Kidney epithelial cell (primary cell): ENCODE measurements at regions not wholly inside any gene's neighbourhood (a gene's known extent, or its start where the extent isn't known, plus 50 kb on each side); places are given as distances from the start of the nearest gene placed in this dataset.
A peak's percentile ranks its signal among the peaks of the same experiment; 100 is the strongest.

ENCODE experiments used
- DNase-seq: peaks from one replicate; pipeline ENCODE4 v3.0.0-alpha.2; 2010; ENCODE audit warnings: low read depth
- H3K27me3 ChIP-seq: 2 replicates; pipeline ENCODE4 v1.6.0; 2011; ENCODE audit warnings: low read length; ENCODE audit not compliant: control insufficient read depth, insufficient read depth
- H3K36me3 ChIP-seq: 2 replicates; pipeline ENCODE4 v1.5.1; 2011; ENCODE audit warnings: low read length; ENCODE audit not compliant: control insufficient read depth, insufficient read depth
- H3K4me3 ChIP-seq: 2 replicates; pipeline ENCODE4 v1.5.1; 2011; ENCODE audit warnings: low read depth, mild to moderate bottlenecking, control low read depth, low read length
- TF ChIP-seq, protein P1 (sequence below): IDR thresholded peaks from 2 replicates; pipeline ENCODE4 v1.5.1; 2011; ENCODE audit warnings: mild to moderate bottlenecking, moderate library complexity, low read length, control low read depth, inconsistent platforms; ENCODE audit not compliant: insufficient read depth, poor library complexity, severe bottlenecking

DNA sequence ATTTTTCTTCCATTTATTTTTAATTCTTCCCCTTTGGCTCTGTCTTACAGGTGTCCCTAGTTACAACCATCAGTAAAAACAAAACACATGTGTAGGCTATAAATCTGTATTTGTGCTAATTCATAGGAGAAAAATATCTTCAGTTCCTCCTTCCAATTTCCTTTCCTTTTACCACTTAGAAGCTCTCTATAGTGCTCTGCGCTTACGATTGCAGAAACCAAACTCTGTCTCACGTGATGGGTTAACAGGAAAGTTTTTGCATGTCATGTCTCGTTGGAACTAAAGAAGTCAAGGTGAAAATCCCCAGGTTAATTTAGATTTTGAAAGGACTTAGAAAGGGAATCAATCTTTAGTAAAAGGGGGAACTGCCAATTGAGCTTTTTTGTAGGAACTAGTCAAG is 1390.5 kb upstream of the ZEB2 start:
- TF ChIP-seq, protein P1, sequence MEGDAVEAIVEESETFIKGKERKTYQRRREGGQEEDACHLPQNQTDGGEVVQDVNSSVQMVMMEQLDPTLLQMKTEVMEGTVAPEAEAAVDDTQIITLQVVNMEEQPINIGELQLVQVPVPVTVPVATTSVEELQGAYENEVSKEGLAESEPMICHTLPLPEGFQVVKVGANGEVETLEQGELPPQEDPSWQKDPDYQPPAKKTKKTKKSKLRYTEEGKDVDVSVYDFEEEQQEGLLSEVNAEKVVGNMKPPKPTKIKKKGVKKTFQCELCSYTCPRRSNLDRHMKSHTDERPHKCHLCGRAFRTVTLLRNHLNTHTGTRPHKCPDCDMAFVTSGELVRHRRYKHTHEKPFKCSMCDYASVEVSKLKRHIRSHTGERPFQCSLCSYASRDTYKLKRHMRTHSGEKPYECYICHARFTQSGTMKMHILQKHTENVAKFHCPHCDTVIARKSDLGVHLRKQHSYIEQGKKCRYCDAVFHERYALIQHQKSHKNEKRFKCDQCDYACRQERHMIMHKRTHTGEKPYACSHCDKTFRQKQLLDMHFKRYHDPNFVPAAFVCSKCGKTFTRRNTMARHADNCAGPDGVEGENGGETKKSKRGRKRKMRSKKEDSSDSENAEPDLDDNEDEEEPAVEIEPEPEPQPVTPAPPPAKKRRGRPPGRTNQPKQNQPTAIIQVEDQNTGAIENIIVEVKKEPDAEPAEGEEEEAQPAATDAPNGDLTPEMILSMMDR = no peak
- Histone ChIP-seq H3K36me3 (no peaks in the 10 kb centered on the region), H3K27me3 (no peaks in the 10 kb centered on the region), H3K4me3 (no peak overlapping the region)
- no peak for DNase-seq

DNA sequence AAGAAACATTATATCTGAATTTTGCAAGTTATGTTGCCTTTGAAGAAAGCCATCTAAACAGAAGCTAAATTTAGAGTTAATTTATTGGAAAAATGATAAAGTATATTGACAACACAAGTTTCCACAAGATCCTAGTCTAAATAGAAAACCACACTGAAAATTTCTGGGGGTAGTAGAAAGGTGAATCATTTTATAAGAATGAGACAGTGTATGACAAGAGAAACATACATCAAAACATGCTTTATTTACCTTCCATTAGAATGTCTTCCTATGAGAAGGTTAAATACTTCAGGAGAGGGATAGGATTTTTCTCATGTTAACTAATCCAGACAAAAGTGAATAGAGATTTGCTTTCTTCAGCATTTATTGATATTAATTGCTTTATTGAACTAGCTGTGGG is 1389.8 kb upstream of the ZEB2 start:
- DNase-seq = no peak
- H3K27me3 ChIP-seq = no peaks in the 10 kb centered on the region
- H3K36me3 ChIP-seq = no peaks in the 10 kb centered on the region
- TF ChIP-seq, protein P1 = no peak
- no peak overlapping the region for H3K4me3 ChIP-seq

DNA sequence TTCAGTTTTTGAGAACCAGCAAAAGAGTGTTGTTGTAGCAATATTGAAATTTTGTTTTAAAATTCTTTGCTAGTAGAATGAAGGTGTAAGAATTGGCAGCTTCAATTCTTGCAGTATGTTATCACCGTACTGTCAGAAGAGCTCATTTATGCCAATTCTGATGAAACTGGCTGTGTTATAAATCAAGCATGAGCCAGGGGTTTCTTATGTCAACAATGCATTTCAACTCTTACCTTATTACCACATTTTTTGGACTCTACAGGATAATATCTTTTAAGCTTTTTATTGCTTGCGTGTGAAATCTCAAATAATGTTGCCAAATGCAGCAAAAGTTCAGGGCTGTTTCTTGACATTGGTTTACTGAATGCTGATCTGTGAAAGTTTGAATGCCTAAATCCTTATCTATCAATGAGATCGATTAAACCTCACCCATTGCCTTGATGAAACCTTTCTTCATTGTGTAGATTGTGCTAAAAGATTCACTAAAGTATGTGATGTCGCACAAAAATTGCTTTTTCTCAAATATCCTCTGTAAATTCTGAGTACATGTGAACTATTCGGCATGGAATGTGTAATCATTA is 1389.3 kb upstream of the ZEB2 start:
- no peaks in the 10 kb centered on the region for H3K27me3 ChIP-seq
- no peaks in the 10 kb centered on the region for H3K36me3 ChIP-seq
- no peak for DNase-seq
- TF ChIP-seq, protein P1 = no peak
- H3K4me3 ChIP-seq = no peak overlapping the region

DNA sequence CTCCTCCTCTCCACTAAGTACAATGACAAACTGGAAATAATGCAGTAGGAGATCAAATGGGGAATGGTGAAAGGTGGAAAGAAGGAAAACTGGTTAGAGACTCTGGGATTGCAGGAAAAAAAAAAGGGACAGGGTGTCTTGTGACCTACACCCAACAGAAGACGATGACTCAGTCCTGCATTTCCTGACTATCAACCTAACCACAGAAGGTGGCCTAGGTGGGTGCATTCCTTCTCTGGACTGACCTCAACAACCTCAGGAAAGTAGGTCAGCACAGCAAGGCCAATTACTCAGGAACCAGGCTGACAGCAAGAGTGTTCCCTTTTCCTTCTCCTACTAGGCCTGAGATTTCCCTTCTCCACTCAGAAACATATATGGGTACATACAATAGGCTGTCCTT is 1386.4 kb upstream of the ZEB2 start:
- Histone ChIP-seq H3K4me3 (no peak overlapping the region), H3K36me3 (no peaks in the 10 kb centered on the region), H3K27me3 (no peaks in the 10 kb centered on the region)
- TF ChIP-seq, protein P1 = no peak
- peak; percentile 47 for DNase-seq

DNA sequence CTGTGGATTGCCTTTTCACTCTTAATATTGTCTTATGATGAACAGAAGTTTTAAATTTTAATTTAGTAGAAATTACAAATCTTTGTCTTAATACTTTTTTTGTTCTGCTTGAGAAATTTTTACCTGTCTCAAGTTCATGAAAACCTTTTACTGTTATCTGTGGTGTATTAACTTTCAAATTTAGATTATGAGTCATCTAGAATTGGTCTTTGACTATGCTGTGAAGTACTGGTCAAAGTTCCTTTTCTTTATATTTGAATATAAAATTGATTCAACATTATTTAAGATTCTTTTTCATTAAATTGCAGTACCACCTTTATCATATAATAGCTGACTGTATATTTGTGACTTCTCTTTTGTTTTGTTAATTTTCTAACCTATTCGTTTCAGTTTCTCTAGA is 1385.5 kb upstream of the ZEB2 start:
- Histone ChIP-seq H3K27me3 (no peaks in the 10 kb centered on the region), H3K4me3 (no peak overlapping the region), H3K36me3 (no peaks in the 10 kb centered on the region)
- no peak for DNase-seq
- TF ChIP-seq, protein P1 = no peak

DNA sequence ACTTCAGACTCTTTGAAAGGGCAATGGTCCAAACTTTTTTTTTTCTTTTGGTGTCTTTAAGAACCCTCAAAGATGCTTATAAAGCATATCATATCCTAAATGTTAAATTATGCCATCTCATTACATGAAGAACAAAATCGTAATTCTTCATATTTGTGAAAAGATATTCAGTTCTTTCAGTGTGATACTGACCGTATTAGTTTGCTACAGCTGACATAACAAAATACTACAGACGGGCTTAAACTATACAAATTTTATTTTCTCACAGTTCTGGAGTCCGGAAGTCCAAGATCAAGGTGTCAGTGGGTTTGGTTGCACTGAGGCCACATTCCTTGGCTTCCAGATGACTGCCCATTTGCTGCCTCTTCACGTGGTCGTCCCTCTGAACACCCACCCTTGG is 1377.2 kb upstream of the ZEB2 start:
- DNase-seq = no peak
- TF ChIP-seq, protein P1 = no peak
- Histone ChIP-seq H3K36me3 (no peaks in the 10 kb centered on the region), H3K4me3 (no peak overlapping the region), H3K27me3 (no peaks in the 10 kb centered on the region)
